HG03378 (cell line): ENCODE measurements at regions not wholly inside any gene's neighbourhood (a gene's known extent, or its start where the extent isn't known, plus 50 kb on each side); places are given as distances from the start of the nearest gene placed in this dataset.

Experiments
- ATAC-seq: cut with Tn5 transposase; IDR thresholded peaks from one replicate; pipeline ENCODE4 v1.9.1; 2021; ENCODE audit warnings: mild to moderate bottlenecking, moderate library complexity; ENCODE audit not compliant: unreplicated experiment

GRCh38 chr3:134079761-134080160, 50.0 kb upstream of the SLCO2A1 start:
- no peak for ATAC-seq
